SK-N-MC (cell line): ENCODE measurements at regions not wholly inside any gene's neighbourhood (a gene's known extent, or its start where the extent isn't known, plus 50 kb on each side); places are given as distances from the start of the nearest gene placed in this dataset.

ENCODE experiments used
- DNase-seq: peaks from one replicate; pipeline ENCODE4 v3.0.0-alpha.2; 2011; ENCODE audit warnings: low read depth, low spot score
- H3K27ac ChIP-seq: fragments of 200-600 bp; sonication (generic); 2 replicates; pipeline ENCODE4 v1.5.1; 2016; ENCODE audit warnings: mixed run types
- H3K36me3 ChIP-seq: fragments of 200-600 bp; sonication (generic); 2 replicates; pipeline ENCODE4 v1.6.1; 2017; ENCODE audit warnings: antibody characterized with exemption, low read length, mixed read lengths; ENCODE audit not compliant: insufficient read depth
- H3K4me3 ChIP-seq: fragments of 200-600 bp; sonication (generic); 2 replicates; pipeline ENCODE4 v1.5.1; 2016
- H3K9ac ChIP-seq: fragments of 200-600 bp; sonication (generic); 2 replicates; pipeline ENCODE4 v1.8.0; 2017; ENCODE audit warnings: mixed run types, mixed read lengths; ENCODE audit not compliant: insufficient read length
- H3K9me3 ChIP-seq: fragments of 200-600 bp; sonication (generic); 2 replicates; pipeline ENCODE4 v1.6.1; 2017; ENCODE audit warnings: low read depth, mild to moderate bottlenecking, antibody characterized with exemption, low read length, moderate library complexity, mixed read lengths
- EZH2 ChIP-seq: fragments of 200-600 bp; sonication (generic); IDR thresholded peaks from one replicate; pipeline ENCODE4 v1.6.1; 2017; ENCODE audit warnings: antibody characterized with exemption
- FOXP2 ChIP-seq: optimal IDR thresholded peaks from 2 replicates; pipeline ENCODE3; 2011; ENCODE audit warnings: mild to moderate bottlenecking, moderate library complexity; ENCODE audit not compliant: insufficient read depth; ENCODE audit errors: extremely low read length, control extremely low read depth
- POLR2AphosphoS5 ChIP-seq: IDR thresholded peaks from 2 replicates; pipeline ENCODE4 v1.6.1; 2012; ENCODE audit warnings: mild to moderate bottlenecking, low read depth, low read length, borderline replicate concordance

GRCh38 chr20:57878786-57879424 is 169.1 kb upstream of the PMEPA1 start:
- Histone ChIP-seq H3K9ac (no peak overlapping the region), H3K9me3 (no peaks in the 10 kb centered on the region), H3K27ac (peak overlapping the region; percentile 96; the same call in 1 of the 2 replicates), H3K4me3 (no peak overlapping the region), H3K36me3 (no peaks in the 10 kb centered on the region)
- DNase-seq: no peak
- TF ChIP-seq POLR2AphosphoS5: no peak
- no peak for TF ChIP-seq EZH2
- no peak for TF ChIP-seq FOXP2

DNA sequence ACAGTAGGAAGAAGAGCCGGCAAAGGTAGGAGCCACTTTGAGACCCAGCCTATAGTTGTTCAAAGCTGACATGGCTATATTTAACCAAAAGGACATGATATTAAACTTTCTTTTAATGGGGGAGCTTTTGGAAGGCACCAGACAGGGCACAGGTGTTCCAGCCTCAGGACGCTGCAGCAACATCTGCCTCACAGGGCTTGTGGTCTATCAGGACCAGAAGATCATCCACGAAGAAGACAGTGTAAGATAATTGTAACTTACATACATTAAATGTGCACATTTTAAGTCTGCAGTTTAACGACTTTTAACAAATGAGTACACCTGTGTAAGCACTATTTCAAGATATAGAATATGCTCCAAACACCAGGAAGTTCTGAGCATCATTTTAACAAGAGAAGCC is 168.2 kb upstream of the PMEPA1 start:
- TF ChIP-seq POLR2AphosphoS5 (no peak), EZH2 (no peak), FOXP2 (no peak)
- Histone ChIP-seq H3K27ac (no peak overlapping the region), H3K4me3 (no peak overlapping the region), H3K36me3 (no peaks in the 10 kb centered on the region), H3K9me3 (no peaks in the 10 kb centered on the region), H3K9ac (no peak overlapping the region)
- no peak for DNase-seq

GRCh38 chr20:57877131-57877824 is 167.5 kb upstream of the PMEPA1 start:
- H3K36me3 ChIP-seq: no peaks in the 10 kb centered on the region
- no peak overlapping the region for H3K9ac ChIP-seq
- H3K4me3 ChIP-seq: no peak overlapping the region
- no peak for TF ChIP-seq POLR2AphosphoS5
- no peak for TF ChIP-seq EZH2
- no peak for TF ChIP-seq FOXP2
- no peak overlapping the region for H3K27ac ChIP-seq
- no peaks in the 10 kb centered on the region for H3K9me3 ChIP-seq
- no peak for DNase-seq

- H3K36me3 ChIP-seq: no peaks in the 10 kb centered on the region
- no peak for TF ChIP-seq EZH2
- no peak for TF ChIP-seq FOXP2
- TF ChIP-seq POLR2AphosphoS5: no peak
- no peak overlapping the region for H3K4me3 ChIP-seq
- DNase-seq: no peak
- H3K9ac ChIP-seq: no peak overlapping the region
- H3K9me3 ChIP-seq: no peaks in the 10 kb centered on the region
- no peak overlapping the region for H3K27ac ChIP-seq
Measured at GRCh38 chr20:57876163-57876562, 166.3 kb upstream of the PMEPA1 start.

DNA sequence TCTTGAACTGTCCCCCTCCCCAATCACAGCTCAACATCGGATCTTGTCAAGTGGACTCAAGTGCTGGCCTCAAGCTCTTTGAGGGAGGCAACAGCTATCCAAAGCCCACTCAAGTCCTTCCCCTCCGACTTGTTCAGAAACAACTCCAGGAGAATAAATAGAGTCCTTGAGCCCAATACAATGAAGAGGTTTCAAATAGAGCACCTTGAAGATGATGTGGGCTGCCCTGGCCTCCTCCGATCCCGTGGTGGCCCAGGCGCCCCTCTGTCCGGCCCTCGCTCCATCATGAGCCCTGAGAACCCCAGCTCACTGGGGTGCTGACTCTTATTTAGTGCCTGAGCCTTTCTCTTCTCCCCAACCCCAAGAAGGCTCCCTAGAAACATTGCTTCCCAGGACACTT is 164.3 kb upstream of the PMEPA1 start:
- H3K9me3 ChIP-seq: no peaks in the 10 kb centered on the region
- H3K36me3 ChIP-seq: no peaks in the 10 kb centered on the region
- TF ChIP-seq EZH2 (no peak), POLR2AphosphoS5 (no peak), FOXP2 (no peak)
- no peak for DNase-seq
- H3K27ac ChIP-seq: no peak overlapping the region
- H3K4me3 ChIP-seq: no peak overlapping the region
- H3K9ac ChIP-seq: no peak overlapping the region

- Histone ChIP-seq H3K4me3 (no peak overlapping the region), H3K9ac (no peak overlapping the region), H3K36me3 (no peaks in the 10 kb centered on the region), H3K27ac (no peak overlapping the region), H3K9me3 (no peaks in the 10 kb centered on the region)
- TF ChIP-seq EZH2 (no peak), POLR2AphosphoS5 (no peak), FOXP2 (no peak)
- DNase-seq: no peak
Measured at GRCh38 chr20:57872816-57873409, 163.1 kb upstream of the PMEPA1 start.

DNA sequence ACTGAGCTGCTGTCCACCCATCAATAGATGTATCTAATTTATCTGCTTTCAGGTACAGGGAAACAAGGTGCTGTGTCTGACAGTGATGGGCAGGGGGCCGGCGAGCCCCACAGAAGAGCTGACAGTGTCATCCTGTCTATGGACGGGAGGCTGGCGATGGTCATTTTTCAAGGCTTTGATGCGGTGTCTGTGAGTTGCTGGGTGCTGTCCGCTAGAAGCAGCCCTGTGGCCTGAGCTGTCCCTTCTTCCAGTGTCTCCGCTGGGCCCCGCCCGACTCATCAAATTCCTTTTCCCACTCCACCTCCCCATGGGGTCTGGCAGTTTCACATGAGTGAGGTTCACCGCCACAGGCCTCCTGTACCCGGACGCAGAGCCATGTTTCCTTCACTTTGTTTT is 161.4 kb upstream of the PMEPA1 start:
- Histone ChIP-seq H3K36me3 (no peaks in the 10 kb centered on the region), H3K4me3 (no peak overlapping the region), H3K27ac (no peak overlapping the region), H3K9ac (no peak overlapping the region), H3K9me3 (no peaks in the 10 kb centered on the region)
- TF ChIP-seq FOXP2 (no peak), POLR2AphosphoS5 (no peak), EZH2 (no peak)
- DNase-seq: no peak

- Histone ChIP-seq H3K9ac (no peak overlapping the region), H3K4me3 (no peak overlapping the region), H3K9me3 (no peaks in the 10 kb centered on the region), H3K27ac (no peak overlapping the region), H3K36me3 (no peaks in the 10 kb centered on the region)
- TF ChIP-seq POLR2AphosphoS5 (no peak), FOXP2 (no peak), EZH2 (no peak)
- no peak for DNase-seq
Measured at GRCh38 chr20:57870597-57871236, 160.9 kb upstream of the PMEPA1 start.
